H1 (cell line): ENCODE measurements at regions not wholly inside any gene's neighbourhood (a gene's known extent, or its start where the extent isn't known, plus 50 kb on each side); places are given as distances from the start of the nearest gene placed in this dataset.

Source experiments
- CTCF ChIA-PET: fragments of 300-600 bp; sonication (Branson Sonifier 250); formaldehyde crosslinking; loops from one replicate; lab custom pipeline; 2021; ENCODE audit not compliant: partially characterized antibody; lab: Charles Lee
- POLR2A ChIA-PET: fragments of 300-600 bp; sonication (Branson Sonifier 250); formaldehyde crosslinking; loops from one replicate; lab custom pipeline; 2021; ENCODE audit warnings: inconsistent platforms; ENCODE audit not compliant: partially characterized antibody; lab: Charles Lee
- DNase-seq, 2 experiments: peaks; one replicate each; pipeline versions ENCODE4 v3.0.0 to v3.0.0-alpha.2; 2010 to 2022; ENCODE audit warnings: low spot score in 2 of 2, low read depth in 1 of 2, mixed read lengths in 1 of 2
- FAIRE-seq: peaks from 2 replicates; lab custom pipeline; 2011; peaks lifted over from hg19 to GRCh38; lab: Jason Lieb, UNC
- H2AFZ ChIP-seq: 2 replicates; pipeline ENCODE4 v1.8.1; 2012; ENCODE audit warnings: low read length, inconsistent platforms
- H2AK5ac ChIP-seq: 2 replicates; pipeline ENCODE4 v1.6.1; 2013; ENCODE audit warnings: low read depth, low read length
- H2BK120ac ChIP-seq: replicated peaks from 2 replicates; pipeline ENCODE3; 2013; ENCODE audit warnings: low read depth, low read length, inconsistent platforms
- H2BK12ac ChIP-seq: 2 replicates; pipeline ENCODE4 v1.6.1; 2013; ENCODE audit warnings: low read depth, low read length
- H2BK15ac ChIP-seq: 2 replicates; pipeline ENCODE4 v1.6.1; 2013; ENCODE audit warnings: low read length
- H2BK20ac ChIP-seq: 2 replicates; pipeline ENCODE4 v1.6.1; 2013; ENCODE audit warnings: low read length
- H2BK5ac ChIP-seq: 2 replicates; pipeline ENCODE4 v1.6.1; 2013; ENCODE audit warnings: low read depth, low read length
- H3K14ac ChIP-seq: 2 replicates; pipeline ENCODE4 v1.6.1; 2013; ENCODE audit warnings: inconsistent platforms; ENCODE audit not compliant: insufficient read length
- H3K18ac ChIP-seq: 2 replicates; pipeline ENCODE4 v1.6.1; 2013; ENCODE audit warnings: low read length; ENCODE audit errors: extremely low read depth
- H3K23ac ChIP-seq: 2 replicates; pipeline ENCODE4 v1.6.1; 2013; ENCODE audit warnings: inconsistent platforms; ENCODE audit not compliant: insufficient read length
- H3K23me2 ChIP-seq: 2 replicates; pipeline ENCODE4 v1.6.1; 2013; ENCODE audit warnings: low read depth, low read length
- H3K27ac ChIP-seq: 2 replicates; pipeline ENCODE4 v1.6.1; 2011; ENCODE audit warnings: low read depth, low read length, inconsistent platforms
- H3K27me3 ChIP-seq, 4 experiments: replicated peaks in 1 of 4; 1 replicate in 1 of 4; 2 replicates in 3 of 4; pipeline versions ENCODE4 v1.6.1 to v1.8.1; 2011 to 2013; ENCODE audit warnings: low read length in 3 of 4, mild to moderate bottlenecking in 3 of 4, inconsistent platforms in 2 of 4, mixed read lengths in 2 of 4, moderate library complexity in 1 of 4; ENCODE audit not compliant: control insufficient read depth in 3 of 4, insufficient read depth in 3 of 4; ENCODE audit errors: extremely low read depth in 1 of 4
- H3K36me3 ChIP-seq, 4 experiments: 2 replicates each; pipeline versions ENCODE4 v1.6.1 to v1.8.1; 2011 to 2013; ENCODE audit warnings: mild to moderate bottlenecking in 4 of 4, low read length in 3 of 4, moderate library complexity in 2 of 4, control low read depth in 1 of 4, inconsistent platforms in 1 of 4; ENCODE audit not compliant: insufficient read depth in 4 of 4, control insufficient read depth in 2 of 4
- H3K4ac ChIP-seq: replicated peaks from 2 replicates; pipeline ENCODE3; 2013; ENCODE audit warnings: low read length, low read depth, mixed read lengths, inconsistent platforms; ENCODE audit not compliant: insufficient read length
- H3K4me1 ChIP-seq, 4 experiments: replicated peaks in 1 of 4; 1 replicate in 1 of 4; 2 replicates in 3 of 4; pipeline versions ENCODE4 v1.6.1 to v1.8.1; 2011 to 2013; ENCODE audit warnings: low read length in 3 of 4, inconsistent platforms in 2 of 4, mixed read lengths in 1 of 4; ENCODE audit not compliant: insufficient read depth in 4 of 4, control insufficient read depth in 3 of 4
- H3K4me2 ChIP-seq, 2 experiments: 2 replicates each; pipeline versions ENCODE4 v1.6.1 to v1.8.1; 2011 to 2013; ENCODE audit warnings: low read depth in 2 of 2, low read length in 2 of 2, control low read depth in 1 of 2, inconsistent platforms in 1 of 2, mild to moderate bottlenecking in 1 of 2; ENCODE audit not compliant: insufficient read depth in 1 of 2
- H3K4me3 ChIP-seq, 4 experiments: fragments of 200-600, 300-600 bp in 1 of 4; sonication (generic), shearing (Covaris generic), sonication (Bioruptor Twin) in 1 of 4; 2 replicates each; pipeline versions ENCODE4 v1.5.1 to v1.8.1; 2011 to 2016; ENCODE audit warnings: low read length in 4 of 4, low read depth in 3 of 4, control low read depth in 2 of 4, inconsistent platforms in 2 of 4, mild to moderate bottlenecking in 2 of 4, mixed read lengths in 1 of 4, moderate library complexity in 1 of 4; ENCODE audit not compliant: insufficient read depth in 2 of 4; ENCODE audit errors: extremely low read depth in 1 of 4
- H3K56ac ChIP-seq: replicated peaks from 2 replicates; pipeline ENCODE3; 2013; ENCODE audit warnings: low read depth, mild to moderate bottlenecking, mixed read lengths, low read length, inconsistent platforms; ENCODE audit not compliant: insufficient read length
- H3K79me1 ChIP-seq: 2 replicates; pipeline ENCODE4 v1.6.1; 2013; ENCODE audit warnings: low read depth, low read length, control low read depth
- H3K79me2 ChIP-seq, 2 experiments: 2 replicates each; pipeline versions ENCODE4 v1.6.1 to v1.8.1; 2012 to 2013; ENCODE audit warnings: low read length in 2 of 2, mild to moderate bottlenecking in 2 of 2, inconsistent platforms in 1 of 2; ENCODE audit not compliant: insufficient read depth in 2 of 2, control insufficient read depth in 1 of 2
- H3K9ac ChIP-seq, 4 experiments: replicated peaks in 1 of 4; 1 replicate in 1 of 4; 2 replicates in 3 of 4; pipeline versions ENCODE4 v1.6.1 to v1.8.1; 2011 to 2013; ENCODE audit warnings: low read depth in 3 of 4, low read length in 3 of 4, control low read depth in 2 of 4, mild to moderate bottlenecking in 2 of 4, moderate library complexity in 2 of 4, inconsistent platforms in 1 of 4; ENCODE audit errors: extremely low read depth in 1 of 4
- H3K9me3 ChIP-seq, 2 experiments: 2 replicates each; pipeline versions ENCODE4 v1.6.1 to v1.8.1; 2012 to 2013; ENCODE audit warnings: mild to moderate bottlenecking in 2 of 2, moderate library complexity in 2 of 2, control low read depth in 1 of 2, inconsistent platforms in 1 of 2, low read depth in 1 of 2, low read length in 1 of 2, mixed read lengths in 1 of 2; ENCODE audit not compliant: insufficient read depth in 2 of 2
- H4K20me1 ChIP-seq, 2 experiments: replicated peaks in 1 of 2; 2 replicates each; pipeline versions ENCODE3 to v1.8.1; 2011 to 2013; ENCODE audit warnings: inconsistent platforms in 2 of 2, low read length in 2 of 2, mild to moderate bottlenecking in 1 of 2; ENCODE audit not compliant: insufficient read depth in 2 of 2, control insufficient read depth in 1 of 2
- H4K5ac ChIP-seq: 2 replicates; pipeline ENCODE4 v1.6.1; 2013; ENCODE audit warnings: low read length, low read depth, mixed read lengths, inconsistent platforms; ENCODE audit not compliant: insufficient read length
- H4K8ac ChIP-seq: 2 replicates; pipeline ENCODE4 v1.8.0; 2013; ENCODE audit warnings: mild to moderate bottlenecking, moderate library complexity, low read length, inconsistent platforms; ENCODE audit not compliant: insufficient read depth; ENCODE audit errors: extremely low read depth
- H4K91ac ChIP-seq: replicated peaks from 2 replicates; pipeline ENCODE3; 2013; ENCODE audit warnings: low read length, mixed read lengths, inconsistent platforms; ENCODE audit not compliant: insufficient read length
- CREB1 ChIP-seq: IDR thresholded peaks from 2 replicates; pipeline ENCODE4 v1.6.1; 2012; ENCODE audit warnings: inconsistent platforms
- FOSL1 ChIP-seq: IDR thresholded peaks from 2 replicates; pipeline ENCODE4 v1.6.1; 2011; ENCODE audit warnings: mild to moderate bottlenecking, low read depth, low read length, moderate library complexity; ENCODE audit not compliant: insufficient read depth
- HDAC6 ChIP-seq: IDR thresholded peaks from one replicate; pipeline ENCODE4 v1.7.1; 2012; ENCODE audit warnings: low read depth, mild to moderate bottlenecking, inconsistent platforms, low read length, moderate library complexity
- KDM5A ChIP-seq: fragments of 200-600 bp; IDR thresholded peaks from 2 replicates; pipeline ENCODE4 v1.7.1; 2012; ENCODE audit warnings: mild to moderate bottlenecking, low read length, inconsistent platforms, mixed read lengths
- POLR2A ChIP-seq, 2 experiments: IDR thresholded peaks; 1 replicate in 1 of 2; 2 replicates in 1 of 2; pipeline ENCODE4 v1.6.1; 2011; ENCODE audit warnings: low read depth in 2 of 2, low read length in 2 of 2, mild to moderate bottlenecking in 2 of 2; ENCODE audit errors: control extremely low read depth in 1 of 2
- SAP30 ChIP-seq: fragments of 300-600 bp; sonication (generic); IDR thresholded peaks from 2 replicates; pipeline ENCODE4 v1.7.1; 2012; ENCODE audit warnings: low read length, moderate library complexity, mild to moderate bottlenecking, inconsistent platforms; ENCODE audit not compliant: insufficient read depth, insufficient replicate concordance
- SP1 ChIP-seq: IDR thresholded peaks from 2 replicates; pipeline ENCODE4 v1.6.1; 2011; ENCODE audit warnings: low read depth, low read length
- TBP ChIP-seq: IDR thresholded peaks from 2 replicates; pipeline ENCODE4 v1.6.1; 2011; ENCODE audit warnings: low read depth, low read length, improper control_type of control experiment
- USF2 ChIP-seq: IDR thresholded peaks from 2 replicates; pipeline ENCODE4 v1.6.1; 2011; ENCODE audit warnings: low read length, improper control_type of control experiment
- WGBS, 2 experiments: shearing (Covaris generic) in 1 of 2; methylation state at CpG; one replicate each; pipeline versions ENCODE4 v1.1.6 to v1.1.7; 2013 to 2015; ENCODE audit warnings: low lambda C conversion rate in 2 of 2, mixed read lengths in 2 of 2, inconsistent platforms in 1 of 2, low coverage in 1 of 2, missing lambda C conversion rate in 1 of 2; ENCODE audit not compliant: insufficient replicate concordance in 2 of 2, insufficient coverage in 1 of 2, insufficient read length in 1 of 2; ENCODE audit errors: extremely low coverage in 1 of 2, missing lambda C conversion rate in 1 of 2; 5-methylcytosine and 5-hydroxymethylcytosine counted together

DNA sequence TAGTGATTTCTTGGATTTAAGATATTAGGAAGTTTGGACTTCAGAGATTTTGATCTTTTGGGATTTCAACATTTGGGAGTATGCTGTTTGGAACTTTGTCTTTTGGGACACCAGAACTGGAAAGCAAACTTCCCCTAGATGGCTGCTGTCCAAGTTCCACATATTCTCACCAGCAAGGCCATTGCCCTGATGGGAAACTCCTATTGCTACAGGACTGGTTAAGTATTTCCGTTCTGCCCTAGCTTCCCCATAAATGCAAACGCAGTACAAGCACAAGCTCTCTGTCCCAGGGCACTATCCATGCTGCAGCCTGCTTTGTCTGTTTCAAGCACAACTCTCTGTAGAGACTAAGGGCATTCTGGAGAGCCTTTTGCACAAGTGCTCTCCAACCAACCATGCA, 79.3 kb upstream of the SLC25A13 start:
- no peaks in the 10 kb centered on the region for H3K79me2 ChIP-seq
- no peak overlapping the region for H4K5ac ChIP-seq
- H3K14ac ChIP-seq = no peak overlapping the region
- no peak overlapping the region for H4K91ac ChIP-seq
- H3K36me3 ChIP-seq = no peaks in the 10 kb centered on the region
- no peak overlapping the region for H3K4me3 ChIP-seq
- H3K27me3 ChIP-seq = no peaks in the 10 kb centered on the region; a peak in 1 of 7 replicates
- H3K23me2 ChIP-seq = no peaks in the 10 kb centered on the region
- H2BK20ac ChIP-seq = no peak overlapping the region
- no peaks in the 10 kb centered on the region for H3K9me3 ChIP-seq
- no peak overlapping the region for H2AK5ac ChIP-seq
- H2BK120ac ChIP-seq = no peak overlapping the region
- H3K4me2 ChIP-seq = no peak overlapping the region
- H3K9ac ChIP-seq = no peak overlapping the region
- no peaks in the 10 kb centered on the region for H3K79me1 ChIP-seq
- no peak overlapping the region for H4K8ac ChIP-seq
- H3K23ac ChIP-seq = no peak overlapping the region
- FAIRE-seq = no peak
- no peak overlapping the region for H3K27ac ChIP-seq
- H2BK15ac ChIP-seq = no peak overlapping the region
- peaks cover 0 to 4% (median 0%) of the 10 kb centered on the region in 4 experiments; a peak in 1 of 7 replicates for H3K4me1 ChIP-seq
- H2AFZ ChIP-seq = no peak overlapping the region
- POLR2A ChIA-PET = no interaction called here
- H3K56ac ChIP-seq = no peak overlapping the region
- H3K4ac ChIP-seq = no peak overlapping the region
- no peak overlapping the region for H3K18ac ChIP-seq
- H2BK12ac ChIP-seq = no peak overlapping the region
- H2BK5ac ChIP-seq = no peak overlapping the region
- WGBS, 2 experiments = 77% methylated on average over 2 of the region's 2 CpGs; no CpG with 5 or more reads in 1 of the 2 experiments
- no peak for DNase-seq
- CTCF ChIA-PET = interaction anchor here (1.5 kb wide), 1 partner anchor 270 kb away, joined by 4 read pairs; no protein-coding TSS in a partner anchor
- TF ChIP-seq FOSL1 (no peak), KDM5A (no peak), CREB1 (no peak), HDAC6 (no peak), USF2 (no peak), TBP (no peak), SP1 (no peak), POLR2A (IDR thresholded peaks at IDR 0.05; ENCODE audit: control extremely low read depth in 1 of 2, low read depth in 2 of 2, low read length in 2 of 2) (no peak), SAP30 (no peak)
- no peaks in the 10 kb centered on the region for H4K20me1 ChIP-seq
